ENCODE measurements at regions not wholly inside any gene's neighbourhood (a gene's known extent, or its start where the extent isn't known, plus 50 kb on each side); places are given as distances from the start of the nearest gene placed in this dataset.

DNA sequence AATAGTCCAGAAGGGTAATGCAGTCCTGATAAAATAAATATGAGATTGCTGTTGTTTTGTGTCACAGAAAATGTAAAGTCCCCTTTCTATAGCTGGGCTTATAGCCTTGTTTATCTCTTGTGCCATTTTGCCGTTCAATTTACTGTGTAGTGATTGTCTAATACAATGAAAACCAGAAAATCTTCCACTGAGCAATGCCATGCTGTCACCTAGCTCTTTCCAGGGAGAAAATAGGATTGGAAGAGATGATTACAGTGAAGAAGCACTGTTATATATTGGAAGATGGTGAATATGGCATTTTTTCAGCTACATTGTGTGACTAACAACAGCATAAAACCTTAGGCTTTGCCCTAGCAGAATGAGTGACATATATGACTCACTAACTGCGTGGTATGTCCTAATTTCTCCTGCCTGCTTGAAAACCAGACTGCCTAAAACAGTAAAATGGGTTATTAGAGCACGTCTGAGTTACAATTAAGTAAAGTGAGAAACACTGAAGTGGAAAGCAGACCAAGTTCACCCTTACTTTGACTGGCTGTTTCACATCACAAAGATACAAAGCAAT lies 332.4 kb upstream of the ZP4 start:
- TF ChIP-seq, protein P1, sequence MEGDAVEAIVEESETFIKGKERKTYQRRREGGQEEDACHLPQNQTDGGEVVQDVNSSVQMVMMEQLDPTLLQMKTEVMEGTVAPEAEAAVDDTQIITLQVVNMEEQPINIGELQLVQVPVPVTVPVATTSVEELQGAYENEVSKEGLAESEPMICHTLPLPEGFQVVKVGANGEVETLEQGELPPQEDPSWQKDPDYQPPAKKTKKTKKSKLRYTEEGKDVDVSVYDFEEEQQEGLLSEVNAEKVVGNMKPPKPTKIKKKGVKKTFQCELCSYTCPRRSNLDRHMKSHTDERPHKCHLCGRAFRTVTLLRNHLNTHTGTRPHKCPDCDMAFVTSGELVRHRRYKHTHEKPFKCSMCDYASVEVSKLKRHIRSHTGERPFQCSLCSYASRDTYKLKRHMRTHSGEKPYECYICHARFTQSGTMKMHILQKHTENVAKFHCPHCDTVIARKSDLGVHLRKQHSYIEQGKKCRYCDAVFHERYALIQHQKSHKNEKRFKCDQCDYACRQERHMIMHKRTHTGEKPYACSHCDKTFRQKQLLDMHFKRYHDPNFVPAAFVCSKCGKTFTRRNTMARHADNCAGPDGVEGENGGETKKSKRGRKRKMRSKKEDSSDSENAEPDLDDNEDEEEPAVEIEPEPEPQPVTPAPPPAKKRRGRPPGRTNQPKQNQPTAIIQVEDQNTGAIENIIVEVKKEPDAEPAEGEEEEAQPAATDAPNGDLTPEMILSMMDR (IDR thresholded peaks at IDR 0.05) = no peak
- TF ChIP-seq POLR2AphosphoS5 (IDR thresholded peaks at IDR 0.05) = no peak
- TF ChIP-seq EP300 (IDR thresholded peaks at IDR 0.05) = no peak
